C4-2B (cell line): ENCODE measurements at regions not wholly inside any gene's neighbourhood (a gene's known extent, or its start where the extent isn't known, plus 50 kb on each side); places are given as distances from the start of the nearest gene placed in this dataset.

Experiments used
- CTCF ChIP-seq: fragments of 450-650 bp; conservative IDR thresholded peaks from 2 replicates; pipeline ENCODE4 v1.5.1; 2017; ENCODE audit warnings: mild to moderate bottlenecking
- ZFX ChIP-seq: fragments of 450-650 bp; IDR thresholded peaks from 2 replicates; pipeline ENCODE4 v1.6.1; 2017

DNA sequence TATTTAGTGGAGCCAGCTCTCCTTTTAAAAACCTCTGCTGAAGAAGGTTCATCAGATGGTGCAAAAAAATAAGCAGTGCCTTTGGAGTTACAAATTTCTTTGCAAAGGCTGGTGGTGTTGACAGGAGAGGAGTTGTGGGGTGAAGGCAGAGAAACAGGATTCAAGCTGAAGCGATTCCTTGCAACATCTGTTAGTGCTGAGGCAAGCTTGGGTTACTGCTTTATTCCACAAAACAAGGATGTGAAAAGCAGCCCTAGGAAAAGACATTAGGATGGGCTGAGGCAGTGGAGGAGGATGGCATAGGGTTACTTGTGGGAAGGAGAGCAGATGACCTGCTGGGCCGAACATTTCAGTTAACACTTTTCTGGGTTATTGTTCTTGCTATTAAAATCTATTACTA is 390.7 kb downstream of the DLEU7 start:
- no peak for TF ChIP-seq CTCF
- no peak for TF ChIP-seq ZFX
